SK-N-SH (cell line): ENCODE measurements at regions not wholly inside any gene's neighbourhood (a gene's known extent, or its start where the extent isn't known, plus 50 kb on each side); places are given as distances from the start of the nearest gene placed in this dataset.

ENCODE experiments used
- CTCF ChIA-PET: fragments of 300-600, 350-600 bp; formaldehyde crosslinking; extraction: SDS; loops from one replicate; lab custom pipeline; 2021; lab: Yijun Ruan, JAX
- POLR2A ChIA-PET: fragments of 350-600 bp; sonication (Branson Sonifier 250); formaldehyde crosslinking; extraction: SDS; loops from one replicate; lab custom pipeline; 2020; ENCODE audit warnings: antibody characterized with exemption, inconsistent platforms; lab: Yijun Ruan, JAX
- DNase-seq: peaks from one replicate; pipeline ENCODE4 v3.0.0; 2012
- H2AFZ ChIP-seq: fragments of 200-600 bp; sonication (generic); 2 replicates; pipeline ENCODE4 v1.8.1; 2016; ENCODE audit warnings: antibody characterized with exemption, mild to moderate bottlenecking, low read depth
- H3F3A ChIP-seq: fragments of 200-600 bp; sonication (generic); replicated peaks from 2 replicates; pipeline ENCODE3; 2016; ENCODE audit warnings: antibody characterized with exemption, mild to moderate bottlenecking; ENCODE audit not compliant: insufficient read depth
- H3K27ac ChIP-seq, 2 experiments: fragments of 200-500 bp in 1 of 2; fragments of 200-600 bp in 1 of 2; sonication (Bioruptor generic) in 1 of 2; sonication (generic), shearing (Covaris generic) in 1 of 2; 2 replicates each; pipeline versions ENCODE4 v1.5.1 to v1.6.1; 2014 to 2016; ENCODE audit warnings: low read depth in 2 of 2, inconsistent platforms in 1 of 2, low read length in 1 of 2, mild to moderate bottlenecking in 1 of 2, mixed read lengths in 1 of 2
- H3K27me3 ChIP-seq: fragments of 200-600 bp; sonication (generic), shearing (Covaris generic); 2 replicates; pipeline ENCODE4 v1.6.1; 2016; ENCODE audit warnings: mixed run types; ENCODE audit not compliant: insufficient read depth
- H3K36me3 ChIP-seq, 2 experiments: fragments of 200-500 bp in 1 of 2; fragments of 200-600 bp in 1 of 2; sonication (Bioruptor generic) in 1 of 2; sonication (generic) in 1 of 2; replicated peaks in 1 of 2; 2 replicates each; pipeline versions ENCODE3 to v1.5.1; 2014 to 2016; ENCODE audit warnings: low read length in 1 of 2, mild to moderate bottlenecking in 1 of 2; ENCODE audit not compliant: insufficient read depth in 2 of 2, control insufficient read depth in 1 of 2
- H3K4me1 ChIP-seq, 2 experiments: fragments of 200-500 bp in 1 of 2; fragments of 200-600 bp in 1 of 2; sonication (Bioruptor generic) in 1 of 2; sonication (generic), shearing (Covaris generic) in 1 of 2; 2 replicates each; pipeline versions ENCODE4 v1.5.1 to v1.6.1; 2014 to 2016; ENCODE audit warnings: low read depth in 1 of 2, low read length in 1 of 2, mixed run types in 1 of 2; ENCODE audit not compliant: insufficient read depth in 2 of 2, control insufficient read depth in 1 of 2
- H3K4me2 ChIP-seq: fragments of 200-600 bp; sonication (generic), shearing (Covaris generic); 2 replicates; pipeline ENCODE4 v1.6.1; 2017; ENCODE audit warnings: mixed run types
- H3K4me3 ChIP-seq, 2 experiments: fragments of 200-500 bp in 1 of 2; fragments of 200-600 bp in 1 of 2; sonication (Bioruptor generic) in 1 of 2; sonication (generic), shearing (Covaris generic) in 1 of 2; 2 replicates each; pipeline versions ENCODE4 v1.5.1 to v1.8.1; 2014 to 2016; ENCODE audit warnings: low read depth in 2 of 2, inconsistent platforms in 1 of 2, low read length in 1 of 2, mild to moderate bottlenecking in 1 of 2, mixed read lengths in 1 of 2, moderate library complexity in 1 of 2
- H3K79me2 ChIP-seq: fragments of 200-600 bp; sonication (generic); 2 replicates; pipeline ENCODE4 v1.8.1; 2017; ENCODE audit warnings: mild to moderate bottlenecking; ENCODE audit not compliant: insufficient read depth
- H3K9ac ChIP-seq: fragments of 200-600 bp; sonication (generic); 2 replicates; pipeline ENCODE4 v1.6.1; 2017; ENCODE audit warnings: mixed run types
- H3K9me2 ChIP-seq: fragments of 200-600 bp; sonication (generic); 2 replicates; pipeline ENCODE4 v1.6.1; 2017; ENCODE audit warnings: mixed run types
- H3K9me3 ChIP-seq: fragments of 200-600 bp; sonication (generic); 2 replicates; pipeline ENCODE4 v1.6.1; 2017; ENCODE audit warnings: mixed run types, mild to moderate bottlenecking, moderate library complexity
- H4K20me1 ChIP-seq: fragments of 200-600 bp; sonication (generic); 2 replicates; pipeline ENCODE4 v1.6.1; 2017; ENCODE audit warnings: mild to moderate bottlenecking, mixed run types; ENCODE audit not compliant: insufficient read depth
- ELF1 ChIP-seq: IDR thresholded peaks from 2 replicates; pipeline ENCODE4 v1.4.0; 2012
- EZH2phosphoT487 ChIP-seq: fragments of 200-600 bp; sonication (generic); IDR thresholded peaks from 2 replicates; pipeline ENCODE4 v1.6.1; 2017; ENCODE audit warnings: low read depth, mixed run types, mild to moderate bottlenecking, antibody characterized with exemption, moderate library complexity, borderline replicate concordance
- FOSL2 ChIP-seq: IDR thresholded peaks from 2 replicates; pipeline ENCODE4 v1.4.0; 2012; ENCODE audit warnings: low read depth, mild to moderate bottlenecking, moderate library complexity, borderline replicate concordance
- FOXM1 ChIP-seq: IDR thresholded peaks from 2 replicates; pipeline ENCODE4 v1.4.0; 2012; ENCODE audit warnings: low read depth, mild to moderate bottlenecking
- GABPA ChIP-seq: IDR thresholded peaks from 2 replicates; pipeline ENCODE4 v1.4.0; 2012; ENCODE audit warnings: low read depth, mild to moderate bottlenecking
- MAX ChIP-seq: IDR thresholded peaks from 2 replicates; pipeline ENCODE4 v1.4.0; 2012; ENCODE audit warnings: low read depth
- MXI1 ChIP-seq: IDR thresholded peaks from 2 replicates; pipeline ENCODE4 v1.6.1; 2012; ENCODE audit warnings: mild to moderate bottlenecking, low read depth, low read length, improper control_type of control experiment
- NFIC ChIP-seq: IDR thresholded peaks from 2 replicates; pipeline ENCODE4 v1.4.0; 2012; ENCODE audit warnings: borderline replicate concordance
- PBX3 ChIP-seq: IDR thresholded peaks from 2 replicates; pipeline ENCODE4; 2012
- POLR2AphosphoS5 ChIP-seq: IDR thresholded peaks from 2 replicates; pipeline ENCODE4 v1.6.1; 2012; ENCODE audit warnings: low read depth, low read length
- RCOR1 ChIP-seq: fragments of 150-350 bp; IDR thresholded peaks from 2 replicates; pipeline ENCODE4 v1.6.1; 2017; ENCODE audit warnings: antibody characterized with exemption, low read length
- REST ChIP-seq: IDR thresholded peaks from 2 replicates; pipeline ENCODE4 v1.6.1; 2012; ENCODE audit warnings: mild to moderate bottlenecking, low read depth, low read length, moderate library complexity
- RFX5 ChIP-seq: IDR thresholded peaks from 2 replicates; pipeline ENCODE4 v1.6.1; 2012; ENCODE audit warnings: mild to moderate bottlenecking, improper control_type of control experiment, low read length
- TAF1 ChIP-seq: IDR thresholded peaks from 2 replicates; pipeline ENCODE4 v1.6.1; 2012; ENCODE audit warnings: low read depth, mild to moderate bottlenecking, low read length, moderate library complexity, borderline replicate concordance
- TCF12 ChIP-seq: IDR thresholded peaks from 2 replicates; pipeline ENCODE4 v1.4.0; 2012
- TEAD4 ChIP-seq: IDR thresholded peaks from 2 replicates; pipeline ENCODE4 v1.4.0; 2012; ENCODE audit warnings: mild to moderate bottlenecking, borderline replicate concordance; ENCODE audit not compliant: insufficient read depth
- USF1 ChIP-seq: IDR thresholded peaks from 2 replicates; pipeline ENCODE4 v1.4.0; 2012; ENCODE audit warnings: low read depth, borderline replicate concordance
- WGBS: methylation state at CpG from one replicate; pipeline ENCODE4 v1.1.6; 2017; ENCODE audit warnings: low lambda C conversion rate; 5-methylcytosine and 5-hydroxymethylcytosine counted together
- TF ChIP-seq, protein P1 (sequence below): IDR thresholded peaks from 2 replicates; pipeline ENCODE4 v1.4.0; 2012; ENCODE audit warnings: low read depth, borderline replicate concordance
- TF ChIP-seq, protein P2 (sequence below): fragments of 150-350 bp; IDR thresholded peaks from 2 replicates; pipeline ENCODE4 v1.6.1; 2016; ENCODE audit warnings: mild to moderate bottlenecking, low read depth, low read length

GRCh38 chr10:111833251-111833650, 350.3 kb downstream of the GPAM start:
- no peaks in the 10 kb centered on the region for H3K9me2 ChIP-seq
- no peak overlapping the region for H3K4me2 ChIP-seq
- H3F3A ChIP-seq, result no peaks in the 10 kb centered on the region
- POLR2A ChIA-PET, result no interaction called here
- H3K27me3 ChIP-seq, result no peaks in the 10 kb centered on the region
- H2AFZ ChIP-seq, result no peak overlapping the region
- H3K9ac ChIP-seq, result no peak overlapping the region
- H3K79me2 ChIP-seq, result no peaks in the 10 kb centered on the region
- no peaks in the 10 kb centered on the region for H3K9me3 ChIP-seq
- no peak overlapping the region for H3K27ac ChIP-seq
- H4K20me1 ChIP-seq, result no peaks in the 10 kb centered on the region
- DNase-seq, result no peak
- 10% methylated on average over 2 of the region's 2 CpGs for WGBS
- peaks cover 0 to 3% of the 10 kb centered on the region in 2 experiments; a peak in 1 of 4 replicates for H3K4me1 ChIP-seq
- CTCF ChIA-PET, result interaction anchor here (1.1 kb wide), 1 partner anchor 158 kb away, joined by 3 read pairs; no protein-coding TSS in a partner anchor
- no peak overlapping the region for H3K4me3 ChIP-seq
- no peaks in the 10 kb centered on the region for H3K36me3 ChIP-seq
- TF ChIP-seq EZH2phosphoT487 (no peak), MXI1 (no peak), FOSL2 (no peak), TCF12 (no peak), TEAD4 (no peak), NFIC (no peak), RFX5 (no peak), FOXM1 (no peak), TAF1 (no peak), POLR2AphosphoS5 (no peak), PBX3 (no peak), ELF1 (no peak)
- TF ChIP-seq, protein P1, sequence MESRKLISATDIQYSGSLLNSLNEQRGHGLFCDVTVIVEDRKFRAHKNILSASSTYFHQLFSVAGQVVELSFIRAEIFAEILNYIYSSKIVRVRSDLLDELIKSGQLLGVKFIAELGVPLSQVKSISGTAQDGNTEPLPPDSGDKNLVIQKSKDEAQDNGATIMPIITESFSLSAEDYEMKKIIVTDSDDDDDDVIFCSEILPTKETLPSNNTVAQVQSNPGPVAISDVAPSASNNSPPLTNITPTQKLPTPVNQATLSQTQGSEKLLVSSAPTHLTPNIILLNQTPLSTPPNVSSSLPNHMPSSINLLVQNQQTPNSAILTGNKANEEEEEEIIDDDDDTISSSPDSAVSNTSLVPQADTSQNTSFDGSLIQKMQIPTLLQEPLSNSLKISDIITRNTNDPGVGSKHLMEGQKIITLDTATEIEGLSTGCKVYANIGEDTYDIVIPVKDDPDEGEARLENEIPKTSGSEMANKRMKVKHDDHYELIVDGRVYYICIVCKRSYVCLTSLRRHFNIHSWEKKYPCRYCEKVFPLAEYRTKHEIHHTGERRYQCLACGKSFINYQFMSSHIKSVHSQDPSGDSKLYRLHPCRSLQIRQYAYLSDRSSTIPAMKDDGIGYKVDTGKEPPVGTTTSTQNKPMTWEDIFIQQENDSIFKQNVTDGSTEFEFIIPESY, result no peak

- no peak overlapping the region for H2AFZ ChIP-seq
- H3K4me3 ChIP-seq, result no peak overlapping the region
- peaks cover 0 to 3% of the 10 kb centered on the region in 2 experiments; a peak in 1 of 4 replicates for H3K4me1 ChIP-seq
- H3K27me3 ChIP-seq, result no peaks in the 10 kb centered on the region
- no peak overlapping the region for H3K4me2 ChIP-seq
- no peaks in the 10 kb centered on the region for H3K36me3 ChIP-seq
- H4K20me1 ChIP-seq, result no peaks in the 10 kb centered on the region
- no peaks in the 10 kb centered on the region for H3K9me3 ChIP-seq
- ChIA-PET CTCF (interaction anchor here (0.8 to 2.2 kb wide), 4 partner anchors 30 to 302 kb away, joined by 3 to 6 read pairs (median 4); no protein-coding TSS in a partner anchor), POLR2A (no interaction called here)
- H3K9ac ChIP-seq, result no peak overlapping the region
- 52% methylated on average over 8 of the region's 8 CpGs for WGBS
- H3K27ac ChIP-seq, result no peak overlapping the region
- DNase-seq, result no peak
- no peaks in the 10 kb centered on the region for H3K79me2 ChIP-seq
- H3F3A ChIP-seq, result no peaks in the 10 kb centered on the region
- no peaks in the 10 kb centered on the region for H3K9me2 ChIP-seq
- no peak for TF ChIP-seq FOSL2
- TF ChIP-seq REST, result no peak
- TF ChIP-seq, protein P2, sequence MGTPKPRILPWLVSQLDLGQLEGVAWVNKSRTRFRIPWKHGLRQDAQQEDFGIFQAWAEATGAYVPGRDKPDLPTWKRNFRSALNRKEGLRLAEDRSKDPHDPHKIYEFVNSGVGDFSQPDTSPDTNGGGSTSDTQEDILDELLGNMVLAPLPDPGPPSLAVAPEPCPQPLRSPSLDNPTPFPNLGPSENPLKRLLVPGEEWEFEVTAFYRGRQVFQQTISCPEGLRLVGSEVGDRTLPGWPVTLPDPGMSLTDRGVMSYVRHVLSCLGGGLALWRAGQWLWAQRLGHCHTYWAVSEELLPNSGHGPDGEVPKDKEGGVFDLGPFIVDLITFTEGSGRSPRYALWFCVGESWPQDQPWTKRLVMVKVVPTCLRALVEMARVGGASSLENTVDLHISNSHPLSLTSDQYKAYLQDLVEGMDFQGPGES, result no peak
- TF ChIP-seq POLR2AphosphoS5, result no peak
- no peak for TF ChIP-seq USF1
- TF ChIP-seq EZH2phosphoT487, result no peak
- TF ChIP-seq RCOR1, result no peak
- TF ChIP-seq GABPA, result no peak
- no peak for TF ChIP-seq MAX
Measured at GRCh38 chr10:111835574-111835973, 348.0 kb downstream of the GPAM start.
